Type B pancreatic cell (in vitro differentiated cells): ENCODE measurements at regions not wholly inside any gene's neighbourhood (a gene's known extent, or its start where the extent isn't known, plus 50 kb on each side); places are given as distances from the start of the nearest gene placed in this dataset.
A peak's percentile ranks its signal among the peaks of the same experiment; 100 is the strongest.

Experiments
- DNase-seq: peaks from one replicate; pipeline ENCODE4 v3.0.0; 2021; ENCODE audit warnings: mixed read lengths; ENCODE audit not compliant: unreplicated experiment; ENCODE audit errors: extremely low spot score
- H3K27ac Mint-ChIP-seq: 2 replicates; pipeline ENCODE4 v1.8.0; 2021; ENCODE audit warnings: mild to moderate bottlenecking, mixed read lengths
- H3K27me3 Mint-ChIP-seq: 2 replicates; pipeline ENCODE4 v1.8.0; 2021; ENCODE audit warnings: mixed read lengths
- H3K36me3 Mint-ChIP-seq: 2 replicates; pipeline ENCODE4 v1.8.0; 2021; ENCODE audit warnings: mixed read lengths
- H3K4me1 Mint-ChIP-seq: one replicate; pipeline ENCODE4 v1.8.0; 2021; ENCODE audit warnings: mixed read lengths; ENCODE audit not compliant: unreplicated experiment
- H3K4me3 Mint-ChIP-seq: 2 replicates; pipeline ENCODE4 v1.8.0; 2021; ENCODE audit warnings: mild to moderate bottlenecking, mixed read lengths
- H3K9me3 Mint-ChIP-seq: 2 replicates; pipeline ENCODE4 v1.8.0; 2021; ENCODE audit warnings: mixed read lengths
- TF ChIP-seq, protein P1 (sequence below): fragments of 200-600 bp; sonication (generic); conservative IDR thresholded peaks from 2 replicates; pipeline ENCODE4 v1.5.0; 2021; ENCODE audit warnings: antibody characterized with exemption, mild to moderate bottlenecking

- no peak for DNase-seq
- H3K9me3 Mint-ChIP-seq = peaks cover 16% of the 10 kb centered on the region
- H3K36me3 Mint-ChIP-seq = peaks cover 3% of the 10 kb centered on the region
- no peak overlapping the region for H3K4me3 Mint-ChIP-seq
- no peaks in the 10 kb centered on the region for H3K4me1 Mint-ChIP-seq
- H3K27ac Mint-ChIP-seq = no peak overlapping the region
- TF ChIP-seq, protein P1, sequence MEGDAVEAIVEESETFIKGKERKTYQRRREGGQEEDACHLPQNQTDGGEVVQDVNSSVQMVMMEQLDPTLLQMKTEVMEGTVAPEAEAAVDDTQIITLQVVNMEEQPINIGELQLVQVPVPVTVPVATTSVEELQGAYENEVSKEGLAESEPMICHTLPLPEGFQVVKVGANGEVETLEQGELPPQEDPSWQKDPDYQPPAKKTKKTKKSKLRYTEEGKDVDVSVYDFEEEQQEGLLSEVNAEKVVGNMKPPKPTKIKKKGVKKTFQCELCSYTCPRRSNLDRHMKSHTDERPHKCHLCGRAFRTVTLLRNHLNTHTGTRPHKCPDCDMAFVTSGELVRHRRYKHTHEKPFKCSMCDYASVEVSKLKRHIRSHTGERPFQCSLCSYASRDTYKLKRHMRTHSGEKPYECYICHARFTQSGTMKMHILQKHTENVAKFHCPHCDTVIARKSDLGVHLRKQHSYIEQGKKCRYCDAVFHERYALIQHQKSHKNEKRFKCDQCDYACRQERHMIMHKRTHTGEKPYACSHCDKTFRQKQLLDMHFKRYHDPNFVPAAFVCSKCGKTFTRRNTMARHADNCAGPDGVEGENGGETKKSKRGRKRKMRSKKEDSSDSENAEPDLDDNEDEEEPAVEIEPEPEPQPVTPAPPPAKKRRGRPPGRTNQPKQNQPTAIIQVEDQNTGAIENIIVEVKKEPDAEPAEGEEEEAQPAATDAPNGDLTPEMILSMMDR = no peak
- no peaks in the 10 kb centered on the region for H3K27me3 Mint-ChIP-seq
These were observed 890.2 kb downstream of the FSTL5 start for GRCh38 chr4:161273607-161274006.

DNA sequence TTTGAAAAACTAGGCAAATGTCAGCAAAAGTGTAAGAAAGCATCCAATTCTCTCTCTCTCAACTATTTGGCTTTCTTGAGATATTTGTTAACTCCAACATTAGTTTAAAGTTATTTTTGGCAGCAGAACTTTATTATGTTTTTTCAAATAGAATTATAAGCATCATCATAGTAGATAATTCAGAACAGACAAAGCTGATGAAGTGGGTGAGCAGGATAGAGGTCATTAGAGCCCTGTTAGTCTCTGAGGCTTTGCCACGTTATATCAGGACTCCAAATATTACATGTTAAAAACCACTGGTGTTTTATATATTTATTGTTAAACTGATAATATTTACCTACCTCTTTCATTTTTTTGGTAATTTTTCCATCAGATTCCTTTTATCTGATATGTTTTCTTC, 903.0 kb downstream of the FSTL5 start:
- H3K36me3 Mint-ChIP-seq = peaks cover 6% of the 10 kb centered on the region
- no peaks in the 10 kb centered on the region for H3K27me3 Mint-ChIP-seq
- no peak for DNase-seq
- H3K9me3 Mint-ChIP-seq = peaks cover 11% of the 10 kb centered on the region
- no peaks in the 10 kb centered on the region for H3K4me1 Mint-ChIP-seq
- no peak overlapping the region for H3K27ac Mint-ChIP-seq
- TF ChIP-seq, protein P1 = no peak
- no peak overlapping the region for H3K4me3 Mint-ChIP-seq

DNA sequence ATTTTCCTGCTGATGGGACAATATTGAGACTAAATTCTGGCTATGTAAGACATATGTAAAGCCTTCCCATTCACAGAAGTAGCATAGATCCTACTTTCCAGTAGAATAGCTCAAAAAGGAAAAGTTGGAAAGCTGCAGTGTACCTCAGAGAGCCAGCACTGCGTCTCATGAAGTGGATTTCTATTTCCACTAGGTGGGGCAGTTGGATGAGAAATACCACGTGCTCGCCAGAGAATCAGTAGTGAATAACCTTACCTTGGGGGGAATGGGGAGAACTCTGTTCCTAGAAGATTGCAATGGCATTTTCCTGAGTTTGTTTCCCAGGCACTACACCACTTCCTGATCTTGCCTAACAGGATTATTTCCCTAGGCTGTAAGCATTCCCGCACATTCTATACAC, 907.1 kb downstream of the FSTL5 start:
- H3K36me3 Mint-ChIP-seq = peaks cover 6% of the 10 kb centered on the region
- no peak overlapping the region for H3K27ac Mint-ChIP-seq
- DNase-seq = no peak
- H3K27me3 Mint-ChIP-seq = no peaks in the 10 kb centered on the region
- peaks cover 15% of the 10 kb centered on the region for H3K9me3 Mint-ChIP-seq
- no peaks in the 10 kb centered on the region for H3K4me1 Mint-ChIP-seq
- no peak overlapping the region for H3K4me3 Mint-ChIP-seq
- TF ChIP-seq, protein P1 = peak; percentile 32

DNA sequence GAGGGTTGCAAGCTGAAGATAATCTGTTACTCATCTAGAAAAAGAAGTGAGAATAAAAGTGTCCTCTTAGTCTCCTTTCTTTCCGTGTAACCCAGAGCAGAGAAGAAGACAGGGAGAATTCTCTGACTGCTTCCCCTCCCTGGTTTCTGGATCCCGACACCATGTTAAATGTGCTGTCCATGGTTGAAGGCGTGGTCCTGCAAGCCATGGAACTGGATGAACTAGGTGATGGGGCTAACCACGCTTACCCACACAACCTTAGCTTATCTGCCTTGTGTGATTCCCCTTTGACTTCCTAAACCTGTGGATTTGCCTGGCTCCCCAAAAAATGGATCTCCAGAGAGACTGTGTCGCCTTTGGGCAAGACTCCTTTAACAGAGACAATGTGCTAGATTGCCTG, 907.6 kb downstream of the FSTL5 start:
- no peak for DNase-seq
- peaks cover 15% of the 10 kb centered on the region for H3K9me3 Mint-ChIP-seq

GRCh38 chr4:161254375-161254774, 909.4 kb downstream of the FSTL5 start:
- peaks cover 15% of the 10 kb centered on the region for H3K9me3 Mint-ChIP-seq
- peaks cover 6% of the 10 kb centered on the region for H3K36me3 Mint-ChIP-seq
- no peaks in the 10 kb centered on the region for H3K4me1 Mint-ChIP-seq

More for the DNA sequence above, 907.6 kb downstream of the FSTL5 start:
- no peaks in the 10 kb centered on the region for H3K27me3 Mint-ChIP-seq
- H3K4me3 Mint-ChIP-seq = no peak overlapping the region
- TF ChIP-seq, protein P1 = no peak
- H3K4me1 Mint-ChIP-seq = no peaks in the 10 kb centered on the region
- no peak overlapping the region for H3K27ac Mint-ChIP-seq
- peaks cover 6% of the 10 kb centered on the region for H3K36me3 Mint-ChIP-seq

More at GRCh38 chr4:161254375-161254774, 909.4 kb downstream of the FSTL5 start:
- Mint-ChIP-seq H3K27me3 (no peaks in the 10 kb centered on the region), H3K4me3 (no peak overlapping the region), H3K27ac (no peak overlapping the region)
- no peak for DNase-seq
- TF ChIP-seq, protein P1 = no peak
